Right ventricle myocardium inferior (tissue), 1 donor: ENCODE measurements at regions not wholly inside any gene's neighbourhood (a gene's known extent, or its start where the extent isn't known, plus 50 kb on each side); places are given as distances from the start of the nearest gene placed in this dataset.
"Not testable (repeated sequence)": the region's sequence is repeated elsewhere in the genome, so short reads cannot be mapped to it uniquely, and the experiment has no call there.

Experiments used
- ATAC-seq: fragments of 200-7000 bp; cut with Tn5 transposase; one replicate; pipeline ENCODE4 v1.9.1; 2020; ENCODE audit warnings: mild to moderate bottlenecking, moderate library complexity
- DNase-seq: peaks from one replicate; pipeline ENCODE4 v3.0.0; 2021; ENCODE audit errors: missing footprints
- intact Hi-C: fragments of 100-400 bp; cut with DNase I; formaldehyde crosslinking; loops from one replicate; pipeline ENCODE4 v1.11.0; 2022
- donor health status: DM: no; HTN: yes; CAD: no; lungs with severe emphysema.

DNA sequence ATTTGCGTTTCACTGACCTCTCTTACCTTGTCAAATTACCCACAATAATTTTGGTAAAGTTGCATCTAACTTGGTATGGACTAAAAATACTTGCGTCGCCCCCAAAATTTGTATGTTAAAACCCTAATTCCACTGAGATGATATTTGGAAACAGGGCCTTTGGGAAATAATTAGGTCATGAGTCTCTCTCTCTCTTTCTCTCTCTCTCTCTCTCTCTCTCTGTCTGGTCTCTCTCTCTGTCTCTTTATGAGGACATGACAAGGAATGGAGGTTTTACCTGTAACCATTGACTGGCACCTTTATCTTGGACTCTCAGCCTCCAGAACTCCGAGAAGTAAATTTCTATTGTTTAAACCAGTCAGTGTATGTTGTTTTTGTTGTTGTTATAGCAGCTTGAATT lies 111.5 kb upstream of the BDP1 start:
- intact Hi-C loops, DNase-seq, ATAC-seq: not testable (repeated sequence)

DNA sequence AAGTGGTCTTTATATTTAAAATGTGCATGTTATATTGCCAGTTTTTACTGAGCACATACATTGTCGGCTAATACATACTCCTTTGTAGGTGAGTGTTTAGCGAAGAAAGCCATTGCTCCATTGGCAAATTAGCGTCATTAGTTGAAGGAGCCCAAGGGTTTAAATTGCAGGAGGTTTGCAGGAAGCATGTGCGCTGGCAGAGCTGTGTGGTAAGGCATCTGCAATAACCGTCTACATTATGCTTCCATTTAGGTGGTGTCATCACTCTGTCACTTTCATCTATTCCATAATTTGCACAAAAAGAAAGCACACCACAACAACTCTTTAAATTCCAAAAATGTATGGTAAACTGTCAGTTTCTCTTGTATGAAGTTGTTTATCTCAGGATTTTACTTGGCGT lies 82.8 kb upstream of the BDP1 start:
- ATAC-seq, intact Hi-C loops, DNase-seq: not testable (repeated sequence)

DNA sequence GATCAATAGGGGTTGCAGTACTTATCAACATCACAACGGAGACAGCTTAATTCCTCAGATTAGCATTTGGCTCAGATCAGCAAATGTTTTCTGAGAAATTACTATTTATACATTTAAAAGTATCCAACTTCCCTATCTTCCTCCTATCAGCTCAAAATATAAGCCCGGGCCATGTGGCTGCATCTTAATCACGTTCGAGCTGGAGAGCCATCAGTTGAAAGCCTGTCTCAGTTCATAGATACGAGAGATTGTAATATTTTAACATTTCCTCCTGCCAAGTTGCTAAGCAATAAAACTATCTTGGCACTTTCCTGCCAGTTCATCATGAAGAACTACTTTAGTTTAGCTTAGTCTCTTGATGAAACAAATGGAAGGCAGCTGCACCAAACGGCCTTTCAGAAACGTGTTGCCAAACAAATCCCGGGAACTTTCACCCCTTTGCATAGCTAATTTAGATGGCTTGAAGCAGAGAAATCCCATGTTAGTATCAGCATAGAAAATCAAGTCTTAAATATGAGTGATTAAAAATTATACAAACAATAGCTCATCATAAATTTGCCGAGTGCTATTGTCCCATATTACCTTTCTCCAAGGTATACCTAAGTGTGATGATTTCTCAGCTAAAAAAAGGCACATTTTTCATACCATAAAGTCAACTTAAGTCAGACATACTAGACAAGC lies 82.3 kb upstream of the BDP1 start:
- intact Hi-C loops: not testable (repeated sequence)

DNA sequence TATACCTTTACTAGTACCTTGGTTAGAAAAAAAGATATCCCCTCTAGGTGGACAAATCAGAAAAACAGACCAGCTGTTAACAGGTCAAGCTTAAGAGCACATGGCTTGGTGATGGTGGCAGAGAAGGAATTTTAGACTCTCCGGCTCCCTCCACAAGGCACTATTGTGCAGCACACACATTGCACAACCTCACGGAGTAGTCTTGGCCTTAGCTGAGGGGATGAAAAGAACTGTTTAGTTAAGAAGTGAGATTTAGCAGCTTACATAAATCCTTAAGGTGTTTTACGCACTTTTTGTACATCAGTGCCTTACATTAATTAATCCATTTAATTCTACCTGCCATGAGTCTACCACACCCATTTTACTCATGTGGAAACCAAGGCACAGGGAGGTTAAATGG lies 71.2 kb upstream of the BDP1 start:
- DNase-seq, ATAC-seq, intact Hi-C loops: not testable (repeated sequence)

More for the DNA sequence above, 82.3 kb upstream of the BDP1 start:
- DNase-seq: peak; percentile 45
- ATAC-seq: not testable (repeated sequence)

DNA sequence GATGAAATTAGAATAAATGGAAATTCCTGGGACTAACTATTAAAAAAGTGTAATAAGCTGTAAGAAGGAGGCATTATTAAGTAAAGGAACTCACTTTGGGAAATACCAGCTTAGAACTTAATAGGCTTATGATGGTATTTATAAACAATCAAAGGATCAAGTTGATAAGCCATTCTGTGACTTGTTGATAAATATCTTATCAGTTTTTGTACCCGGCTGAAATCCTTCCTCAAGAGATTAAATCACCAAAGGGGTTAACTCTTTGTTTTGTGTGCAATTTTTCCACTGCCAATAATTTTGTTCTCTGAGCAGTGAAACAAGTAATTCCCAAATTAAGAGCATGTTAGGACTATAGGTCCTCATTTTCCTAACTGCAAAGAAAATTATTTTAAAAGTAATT lies 70.7 kb upstream of the BDP1 start:
- ATAC-seq: no peak
- intact Hi-C loops: no loop called here
- DNase-seq: no peak

DNA sequence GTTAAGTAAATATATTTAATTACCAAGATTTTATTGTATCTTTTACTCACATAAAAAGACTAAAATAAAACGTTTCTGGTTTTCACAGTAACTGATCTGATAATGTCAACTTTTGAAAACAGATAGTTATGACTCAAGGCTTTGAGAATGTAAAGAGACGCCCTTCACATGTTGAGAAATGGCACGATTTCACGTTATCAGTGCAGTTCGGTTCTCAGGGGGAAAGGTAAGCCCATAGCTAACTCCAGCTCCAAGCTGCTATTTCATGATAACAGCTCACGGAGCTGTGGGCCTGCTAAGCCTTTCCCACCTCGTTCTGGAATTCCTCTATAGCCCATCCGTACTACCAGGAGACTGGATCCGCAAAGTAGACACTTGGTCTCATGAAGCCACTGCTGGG lies 70.2 kb upstream of the BDP1 start:
- intact Hi-C loops, DNase-seq, ATAC-seq: not testable (repeated sequence)

DNA sequence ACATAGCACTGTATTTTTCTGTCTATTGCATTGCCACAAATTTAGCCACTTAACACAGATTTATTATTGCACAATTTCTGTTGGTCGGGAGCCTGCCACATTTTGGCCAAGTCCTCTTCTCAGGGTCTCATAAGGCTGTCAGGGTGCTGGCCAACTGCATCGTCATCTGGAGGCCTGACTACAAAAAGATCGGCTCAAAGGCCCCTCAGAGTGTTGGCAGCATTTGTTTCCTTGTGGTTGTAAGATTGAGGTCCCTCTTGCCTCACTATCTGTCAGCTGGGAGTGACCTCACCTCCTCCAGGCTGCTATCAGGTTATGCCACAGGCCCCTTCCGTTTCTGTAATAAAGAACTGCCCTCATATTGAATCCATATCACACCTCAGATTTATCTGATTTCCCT lies 67.3 kb upstream of the BDP1 start:
- ATAC-seq (peak; percentile 54), DNase-seq (peak; percentile 59)
- intact Hi-C loops: not testable (repeated sequence)

DNA sequence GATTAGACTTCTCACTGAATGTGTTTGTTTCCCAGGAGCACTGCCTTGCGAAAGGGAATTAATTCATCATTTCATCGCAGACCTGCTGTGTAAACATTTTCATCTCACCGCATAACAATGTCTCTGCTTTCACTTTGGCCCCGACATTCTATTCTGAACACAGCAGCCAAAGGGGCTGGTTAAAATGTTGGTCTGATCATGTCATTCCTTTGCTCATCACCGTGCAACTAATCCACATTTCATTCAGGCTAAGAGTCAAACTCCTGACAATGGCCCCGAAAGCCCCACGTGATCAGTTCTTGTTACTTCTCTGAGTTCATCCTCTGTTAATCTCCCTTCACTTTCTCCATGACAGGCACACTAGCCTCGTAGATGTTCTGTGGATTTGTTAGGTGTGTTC lies 57.1 kb upstream of the BDP1 start:
- ATAC-seq, intact Hi-C loops, DNase-seq: not testable (repeated sequence)

DNA sequence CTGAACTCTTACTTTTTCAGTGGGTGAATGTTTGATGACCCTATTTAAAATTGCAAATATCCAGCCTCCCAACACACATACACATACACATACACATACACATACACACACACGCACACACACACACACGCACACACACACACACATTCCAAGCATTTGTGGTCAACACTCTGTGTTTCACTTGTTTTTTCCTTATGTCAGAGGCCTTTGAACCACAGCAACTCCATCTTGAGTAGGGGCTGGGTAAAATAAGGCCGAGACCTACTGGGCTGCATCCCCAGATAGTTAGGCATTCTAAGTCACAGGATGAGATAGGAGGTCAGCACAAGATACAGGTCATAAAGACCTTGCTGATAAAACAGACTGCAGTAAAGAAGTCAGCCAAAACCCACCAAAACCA lies 56.6 kb upstream of the BDP1 start:
- intact Hi-C loops, ATAC-seq, DNase-seq: not testable (repeated sequence)

DNA sequence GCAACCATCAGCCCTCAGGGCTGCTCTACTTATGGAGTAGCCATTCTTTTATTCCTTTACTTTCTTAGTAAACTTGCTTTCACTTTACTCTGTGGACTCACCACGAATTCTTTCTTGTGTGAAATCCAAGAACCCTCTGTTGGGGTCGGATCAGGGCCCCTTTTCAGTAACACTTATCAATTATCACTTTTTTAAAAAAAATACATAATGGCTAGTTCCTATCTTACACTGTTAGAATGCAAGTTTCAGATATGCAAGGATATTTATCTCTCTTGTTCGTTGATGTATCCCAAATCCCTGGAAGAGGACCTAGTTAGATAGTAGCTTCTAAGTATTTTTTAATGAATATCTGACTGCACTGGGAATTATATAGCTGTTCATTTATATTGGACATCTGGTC lies 56.0 kb upstream of the BDP1 start:
- ATAC-seq, DNase-seq, intact Hi-C loops: not testable (repeated sequence)

DNA sequence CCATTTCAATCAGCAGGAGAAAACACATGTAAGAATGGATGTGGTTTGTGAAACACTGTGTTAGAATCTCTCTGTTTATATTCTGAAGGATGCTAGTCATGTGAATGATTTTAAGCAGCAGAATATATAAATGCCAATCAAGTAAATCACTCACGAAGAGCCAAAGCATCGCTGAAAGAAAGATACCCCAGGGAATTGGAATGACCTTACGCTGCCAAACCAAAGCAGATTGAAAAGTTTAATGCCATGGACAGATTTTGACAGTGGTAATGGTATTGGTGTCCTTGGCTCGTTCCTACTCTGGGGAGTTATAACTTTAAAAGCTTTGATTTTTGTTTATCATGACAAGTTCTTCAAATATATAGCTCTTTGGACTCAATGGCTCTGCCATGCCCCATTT lies 54.8 kb upstream of the BDP1 start:
- ATAC-seq: not testable (repeated sequence)

DNA sequence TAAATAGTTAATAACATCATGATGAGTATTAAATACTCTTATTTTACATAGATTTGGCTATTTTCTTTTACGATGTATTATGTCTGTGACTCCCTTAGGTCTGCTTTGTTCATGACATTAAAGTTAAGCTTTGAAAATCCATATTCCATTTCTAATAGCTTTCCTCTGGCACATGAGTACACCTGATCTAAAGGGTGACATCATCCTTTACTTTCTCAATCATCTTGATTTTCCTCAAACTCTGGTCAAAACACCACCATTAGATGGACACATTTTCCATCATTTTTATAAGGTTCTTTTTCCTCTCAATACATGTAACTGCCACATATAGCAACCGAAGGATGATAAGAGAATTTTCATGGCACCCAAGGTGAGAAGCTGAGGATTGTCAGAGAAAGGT lies 54.3 kb upstream of the BDP1 start:
- not testable (repeated sequence) for DNase-seq, ATAC-seq

More for the DNA sequence above, 54.8 kb upstream of the BDP1 start:
- intact Hi-C loops, DNase-seq: not testable (repeated sequence)

DNA sequence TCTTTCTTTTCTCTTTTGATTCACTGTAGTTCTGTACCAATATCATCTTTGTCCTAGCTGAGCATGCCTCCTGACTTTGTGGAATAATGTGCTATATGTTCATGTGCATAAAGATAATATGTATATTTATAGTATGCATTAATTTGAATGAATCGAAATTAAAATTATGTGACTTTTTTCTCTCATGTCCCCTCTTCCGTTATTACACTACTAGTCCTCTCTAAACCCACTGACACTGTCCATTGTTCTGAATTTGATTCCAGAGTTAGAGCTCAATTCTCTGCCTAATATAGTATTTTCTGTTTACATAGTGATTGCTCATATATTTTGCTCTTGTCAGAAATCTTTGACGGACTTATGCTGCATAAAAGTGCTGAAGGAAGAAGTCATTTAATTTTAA lies 53.9 kb upstream of the BDP1 start:
- DNase-seq, intact Hi-C loops, ATAC-seq: not testable (repeated sequence)

More for the DNA sequence above, 54.3 kb upstream of the BDP1 start:
- intact Hi-C loops: not testable (repeated sequence)

DNA sequence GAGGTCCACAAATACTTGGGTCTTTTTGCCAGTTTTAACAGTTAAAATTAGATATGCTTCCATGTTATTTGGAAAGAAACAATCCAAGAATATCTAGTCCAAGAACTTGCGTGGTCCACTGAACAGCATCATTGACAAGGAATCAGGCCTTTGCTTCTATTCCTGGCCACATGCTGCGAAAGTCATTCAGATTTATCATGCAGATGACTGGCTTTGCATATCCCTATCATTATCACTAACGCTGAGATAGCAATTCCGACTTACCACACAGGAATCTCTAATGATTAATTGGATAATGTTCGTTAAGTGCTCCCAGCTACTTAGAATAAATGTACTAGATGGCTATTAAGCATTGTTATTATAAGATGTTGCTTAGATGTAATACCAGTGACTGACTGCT lies 51.0 kb upstream of the BDP1 start:
- DNase-seq, ATAC-seq, intact Hi-C loops: not testable (repeated sequence)

DNA sequence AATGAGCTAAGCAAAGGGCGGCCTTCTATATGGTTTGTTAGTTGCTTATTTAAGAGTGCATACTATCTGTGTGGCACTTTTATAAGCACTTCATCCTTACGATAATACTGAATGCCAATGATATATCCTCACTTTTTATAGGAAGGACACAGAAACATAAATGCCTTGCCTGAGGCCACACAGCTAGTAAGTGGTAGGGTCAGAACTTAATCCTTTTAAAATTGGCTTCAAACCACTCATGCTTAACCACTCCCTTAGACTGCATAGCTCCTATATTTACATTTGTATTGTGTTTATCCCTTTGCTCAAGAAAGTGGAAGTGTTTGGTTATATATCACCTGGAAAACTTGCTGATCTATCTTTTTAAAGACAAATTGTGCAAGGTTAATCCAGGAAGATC lies 50.5 kb upstream of the BDP1 start:
- DNase-seq, ATAC-seq, intact Hi-C loops: not testable (repeated sequence)
